ENCODE measurements at regions not wholly inside any gene's neighbourhood (a gene's known extent, or its start where the extent isn't known, plus 50 kb on each side); places are given as distances from the start of the nearest gene placed in this dataset.
A peak's percentile ranks its signal among the peaks of the same experiment; 100 is the strongest.
"Not testable (repeated sequence)": the region's sequence is repeated elsewhere in the genome, so short reads cannot be mapped to it uniquely, and the experiment has no call there.

DNA sequence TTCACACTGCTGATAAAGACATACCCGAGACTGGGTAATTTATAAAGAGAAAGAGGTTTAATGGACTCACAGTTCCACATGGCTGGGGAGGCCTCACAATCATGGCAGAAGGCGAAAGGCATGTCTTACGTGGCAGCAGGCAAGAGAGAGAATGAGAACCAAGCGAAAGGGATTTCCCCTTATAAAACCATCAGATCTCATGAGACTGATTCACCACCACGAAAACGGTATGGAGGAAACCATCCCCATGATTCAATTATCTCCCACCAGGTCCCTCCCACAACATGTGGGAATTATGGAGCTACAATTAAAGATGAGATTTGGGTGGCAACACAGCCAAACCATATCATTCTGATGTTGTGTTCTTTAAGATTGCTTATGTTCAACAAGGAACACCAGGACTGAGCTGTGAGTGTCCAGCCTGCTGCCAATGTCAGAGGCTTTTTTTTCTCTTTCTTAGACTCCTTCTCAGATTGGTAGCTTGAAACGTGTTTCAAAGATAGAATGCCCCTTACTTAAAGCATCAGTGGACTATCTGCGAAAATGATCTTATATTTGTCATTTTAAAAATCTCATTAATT is 124.1 kb upstream of the TWIST2 start:
- DNase-seq (ENCODE audit: low read depth); H3K9me3 ChIP-seq (ENCODE audit: control insufficient read depth, low read length); H3K4me3 ChIP-seq (ENCODE audit: low read length); H3K36me3 ChIP-seq (ENCODE audit: control insufficient read depth, insufficient read depth, low read length, severe bottlenecking); H3K27me3 ChIP-seq (replicated peaks; ENCODE audit: control insufficient read depth, insufficient read depth, low read length): not testable (repeated sequence)
- H3K9ac ChIP-seq (ENCODE audit: low read length) = peak overlapping the region; percentile 17
- H3K4me1 ChIP-seq (ENCODE audit: control insufficient read depth, insufficient read depth, low read length) = peaks cover 21% of the 10 kb centered on the region

DNA sequence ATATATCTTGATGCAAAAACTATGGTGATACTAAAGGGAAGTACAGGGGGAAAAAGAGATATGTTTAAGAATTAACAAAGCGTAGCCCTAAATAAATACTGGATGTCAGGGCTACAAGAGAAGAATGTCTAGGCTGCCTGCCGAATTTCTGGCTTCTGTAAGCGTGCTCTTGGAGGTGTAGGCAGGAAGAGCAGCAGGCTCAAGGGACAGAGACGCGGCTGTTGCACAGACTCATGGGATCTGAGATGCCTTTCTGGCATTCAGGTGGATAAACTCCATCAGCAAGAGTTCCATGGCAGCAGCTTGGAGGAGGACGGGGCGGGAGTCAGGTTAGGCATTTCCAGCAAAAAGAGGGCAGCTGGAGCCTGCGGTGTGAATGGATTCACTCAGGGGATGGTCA is 123.2 kb upstream of the TWIST2 start:
- Histone ChIP-seq H3K9ac (ENCODE audit: low read length) (no peak overlapping the region), H3K9me3 (ENCODE audit: control insufficient read depth, low read length) (peaks cover 4% of the 10 kb centered on the region), H3K4me3 (ENCODE audit: low read length) (no peak overlapping the region), H3K27me3 (replicated peaks; ENCODE audit: control insufficient read depth, insufficient read depth, low read length) (no peaks in the 10 kb centered on the region), H3K4me1 (ENCODE audit: control insufficient read depth, insufficient read depth, low read length) (peaks cover 30% of the 10 kb centered on the region), H3K36me3 (ENCODE audit: control insufficient read depth, insufficient read depth, low read length, severe bottlenecking) (no peaks in the 10 kb centered on the region)
- DNase-seq (ENCODE audit: low read depth) = no peak

GRCh38 chr2:238725298-238725697 is 122.6 kb upstream of the TWIST2 start:
- no peak for DNase-seq (ENCODE audit: low read depth)

GRCh38 chr2:238726670-238727584 is 121.0 kb upstream of the TWIST2 start:
- H3K9me3 ChIP-seq (ENCODE audit: control insufficient read depth, low read length) = peaks cover 4% of the 10 kb centered on the region
- H3K4me1 ChIP-seq (ENCODE audit: control insufficient read depth, insufficient read depth, low read length) = peaks cover 48% of the 10 kb centered on the region
- no peaks in the 10 kb centered on the region for H3K27me3 ChIP-seq (replicated peaks; ENCODE audit: control insufficient read depth, insufficient read depth, low read length)
- H3K4me3 ChIP-seq (ENCODE audit: low read length) = no peak overlapping the region
- no peak for DNase-seq (ENCODE audit: low read depth)
- peak overlapping the region; percentile 84 for H3K9ac ChIP-seq (ENCODE audit: low read length)
- no peaks in the 10 kb centered on the region for H3K36me3 ChIP-seq (ENCODE audit: control insufficient read depth, insufficient read depth, low read length, severe bottlenecking)

More at GRCh38 chr2:238725298-238725697, 122.6 kb upstream of the TWIST2 start:
- Histone ChIP-seq H3K4me3 (ENCODE audit: low read length) (no peak overlapping the region), H3K36me3 (ENCODE audit: control insufficient read depth, insufficient read depth, low read length, severe bottlenecking) (no peaks in the 10 kb centered on the region), H3K9me3 (ENCODE audit: control insufficient read depth, low read length) (peaks cover 4% of the 10 kb centered on the region), H3K9ac (ENCODE audit: low read length) (no peak overlapping the region), H3K27me3 (replicated peaks; ENCODE audit: control insufficient read depth, insufficient read depth, low read length) (no peaks in the 10 kb centered on the region), H3K4me1 (ENCODE audit: control insufficient read depth, insufficient read depth, low read length) (peaks cover 34% of the 10 kb centered on the region)

- H3K27me3 ChIP-seq (replicated peaks; ENCODE audit: control insufficient read depth, insufficient read depth, low read length) = no peaks in the 10 kb centered on the region
- no peaks in the 10 kb centered on the region for H3K36me3 ChIP-seq (ENCODE audit: control insufficient read depth, insufficient read depth, low read length, severe bottlenecking)
- H3K4me3 ChIP-seq (ENCODE audit: low read length) = peak overlapping the region; percentile 63
- peak overlapping the region; percentile 84 for H3K9ac ChIP-seq (ENCODE audit: low read length)
- peak; percentile 69 for DNase-seq (ENCODE audit: low read depth)
- peaks cover 56% of the 10 kb centered on the region for H3K4me1 ChIP-seq (ENCODE audit: control insufficient read depth, insufficient read depth, low read length)
- H3K9me3 ChIP-seq (ENCODE audit: control insufficient read depth, low read length) = peaks cover 4% of the 10 kb centered on the region
Measured at GRCh38 chr2:238727585-238728329, 120.1 kb upstream of the TWIST2 start.

- Histone ChIP-seq H3K36me3 (ENCODE audit: control insufficient read depth, insufficient read depth, low read length, severe bottlenecking) (no peaks in the 10 kb centered on the region), H3K27me3 (replicated peaks; ENCODE audit: control insufficient read depth, insufficient read depth, low read length) (no peaks in the 10 kb centered on the region), H3K9me3 (ENCODE audit: control insufficient read depth, low read length) (peaks cover 4% of the 10 kb centered on the region), H3K9ac (ENCODE audit: low read length) (peak overlapping the region; percentile 84), H3K4me3 (ENCODE audit: low read length) (peak overlapping the region; percentile 60), H3K4me1 (ENCODE audit: control insufficient read depth, insufficient read depth, low read length) (peaks cover 56% of the 10 kb centered on the region)
- peak; percentile 93 for DNase-seq (ENCODE audit: low read depth)
Measured at GRCh38 chr2:238728330-238729260, 119.3 kb upstream of the TWIST2 start.

GRCh38 chr2:238729261-238729935 is 118.5 kb upstream of the TWIST2 start:
- Histone ChIP-seq H3K36me3 (ENCODE audit: control insufficient read depth, insufficient read depth, low read length, severe bottlenecking) (no peaks in the 10 kb centered on the region), H3K27me3 (replicated peaks; ENCODE audit: control insufficient read depth, insufficient read depth, low read length) (no peaks in the 10 kb centered on the region), H3K9me3 (ENCODE audit: control insufficient read depth, low read length) (peaks cover 4% of the 10 kb centered on the region), H3K9ac (ENCODE audit: low read length) (peak overlapping the region; percentile 84), H3K4me3 (ENCODE audit: low read length) (peak overlapping the region; percentile 50), H3K4me1 (ENCODE audit: control insufficient read depth, insufficient read depth, low read length) (peaks cover 56% of the 10 kb centered on the region)
- DNase-seq (ENCODE audit: low read depth) = no peak

DNA sequence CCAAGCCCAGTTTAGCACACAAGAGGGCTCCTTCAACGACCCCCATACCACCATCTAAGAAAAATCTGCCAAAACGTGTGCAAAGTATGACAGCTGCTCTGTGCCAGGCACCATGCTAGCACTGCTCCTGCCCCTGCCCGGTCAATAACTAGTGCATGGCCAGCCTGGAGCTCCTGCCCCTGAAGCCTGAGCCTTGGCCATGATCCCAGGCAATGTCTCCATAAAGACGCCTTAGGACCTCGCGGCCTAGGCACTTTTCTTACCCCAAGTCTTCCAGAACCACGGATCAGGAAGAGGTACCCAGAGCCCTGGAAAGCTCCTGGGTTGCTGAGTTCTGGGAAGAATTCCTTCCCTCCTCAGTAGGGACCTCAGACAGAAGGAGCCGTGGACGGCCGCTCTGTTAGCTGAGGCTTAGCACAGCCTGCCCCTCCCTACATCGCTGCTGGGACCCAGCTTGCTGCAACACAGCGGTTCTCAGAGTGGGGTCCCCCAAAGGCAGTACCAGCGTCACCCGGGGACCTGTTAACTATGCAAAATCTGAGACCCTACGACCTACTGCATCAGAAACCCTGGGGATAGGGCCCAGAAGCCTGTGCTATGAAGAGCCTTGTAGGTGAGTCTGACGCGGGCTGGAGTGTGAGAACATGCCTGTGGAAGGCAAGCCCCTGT is 117.8 kb upstream of the TWIST2 start:
- Histone ChIP-seq H3K36me3 (ENCODE audit: control insufficient read depth, insufficient read depth, low read length, severe bottlenecking) (no peaks in the 10 kb centered on the region), H3K4me1 (ENCODE audit: control insufficient read depth, insufficient read depth, low read length) (peaks cover 56% of the 10 kb centered on the region), H3K9me3 (ENCODE audit: control insufficient read depth, low read length) (peaks cover 4% of the 10 kb centered on the region), H3K4me3 (ENCODE audit: low read length) (no peak overlapping the region), H3K9ac (ENCODE audit: low read length) (no peak overlapping the region), H3K27me3 (replicated peaks; ENCODE audit: control insufficient read depth, insufficient read depth, low read length) (no peaks in the 10 kb centered on the region)
- DNase-seq (ENCODE audit: low read depth) = no peak

DNA sequence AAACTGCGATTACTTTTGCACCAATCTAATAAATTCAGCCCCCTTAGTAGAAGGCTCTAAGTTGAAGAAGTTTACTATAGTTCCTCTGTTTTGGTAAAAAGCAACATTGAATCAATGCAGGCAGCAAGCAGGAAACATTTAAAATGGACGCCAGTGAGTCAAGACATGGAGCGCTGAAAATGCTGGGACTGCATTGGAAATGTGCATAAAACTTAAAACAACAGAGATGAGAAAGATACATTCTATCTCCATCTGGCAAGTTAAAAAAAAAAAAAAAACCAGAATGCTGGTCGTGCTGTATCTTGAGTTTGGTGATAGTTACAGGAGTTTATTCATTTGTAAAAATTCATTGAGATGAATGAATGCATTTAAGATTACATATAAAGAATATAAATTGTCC is 117.0 kb upstream of the TWIST2 start:
- Histone ChIP-seq H3K4me1 (ENCODE audit: control insufficient read depth, insufficient read depth, low read length) (peaks cover 56% of the 10 kb centered on the region), H3K9ac (ENCODE audit: low read length) (no peak overlapping the region), H3K27me3 (replicated peaks; ENCODE audit: control insufficient read depth, insufficient read depth, low read length) (no peaks in the 10 kb centered on the region), H3K36me3 (ENCODE audit: control insufficient read depth, insufficient read depth, low read length, severe bottlenecking) (no peaks in the 10 kb centered on the region), H3K9me3 (ENCODE audit: control insufficient read depth, low read length) (peaks cover under 1% of the 10 kb centered on the region), H3K4me3 (ENCODE audit: low read length) (no peak overlapping the region)
- DNase-seq (ENCODE audit: low read depth) = no peak

DNA sequence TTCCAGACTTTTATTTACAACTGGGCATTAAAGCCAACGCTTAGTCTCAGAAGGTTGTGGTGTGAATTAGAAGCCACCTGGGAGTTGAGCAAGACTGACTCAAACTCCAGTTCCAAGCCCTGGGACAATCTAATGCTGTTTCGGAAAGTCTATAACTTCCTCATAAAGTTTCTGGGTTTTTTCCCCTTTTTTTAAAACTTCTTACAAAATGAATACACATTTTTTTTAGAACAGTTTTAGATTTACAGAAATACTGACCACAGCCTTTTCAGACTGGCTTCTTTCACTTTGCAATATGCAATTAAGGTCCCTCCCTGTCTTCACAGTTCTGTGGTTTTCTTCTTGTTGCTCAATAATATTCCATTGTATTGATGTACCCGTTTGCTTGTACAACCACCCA is 115.9 kb upstream of the TWIST2 start:
- peak overlapping the region; percentile 61 for H3K9ac ChIP-seq (ENCODE audit: low read length)
- peak; percentile 73 for DNase-seq (ENCODE audit: low read depth)
- peak overlapping the region; percentile 64 for H3K4me3 ChIP-seq (ENCODE audit: low read length)

More for the DNA sequence above, 115.9 kb upstream of the TWIST2 start:
- Histone ChIP-seq H3K4me1 (ENCODE audit: control insufficient read depth, insufficient read depth, low read length) (peaks cover 52% of the 10 kb centered on the region), H3K27me3 (replicated peaks; ENCODE audit: control insufficient read depth, insufficient read depth, low read length) (no peaks in the 10 kb centered on the region), H3K36me3 (ENCODE audit: control insufficient read depth, insufficient read depth, low read length, severe bottlenecking) (no peaks in the 10 kb centered on the region), H3K9me3 (ENCODE audit: control insufficient read depth, low read length) (peaks cover 1% of the 10 kb centered on the region)

Data from adipocyte (in vitro differentiated cells).